ENCODE measurements at regions not wholly inside any gene's neighbourhood (a gene's known extent, or its start where the extent isn't known, plus 50 kb on each side); places are given as distances from the start of the nearest gene placed in this dataset.

- H3K27me3 Mint-ChIP-seq (ENCODE audit: insufficient read depth, unreplicated experiment), result peaks cover 10% of the 10 kb centered on the region
- DNase-seq (ENCODE audit: unreplicated experiment), result no peak
- no peak overlapping the region for H3K4me3 Mint-ChIP-seq (ENCODE audit: unreplicated experiment)
- H3K9me3 Mint-ChIP-seq (ENCODE audit: unreplicated experiment), result peaks cover 18% of the 10 kb centered on the region
- intact Hi-C loops (cut with micrococcal nuclease), result no loop called here
- ChIA-PET CTCF (no interaction called here), POLR2A (no interaction called here)
- no peaks in the 10 kb centered on the region for H3K36me3 Mint-ChIP-seq (ENCODE audit: insufficient read depth, unreplicated experiment)
- no TSS peak for BruUV-seq (replicated peaks)
- TF ChIP-seq, protein P1, sequence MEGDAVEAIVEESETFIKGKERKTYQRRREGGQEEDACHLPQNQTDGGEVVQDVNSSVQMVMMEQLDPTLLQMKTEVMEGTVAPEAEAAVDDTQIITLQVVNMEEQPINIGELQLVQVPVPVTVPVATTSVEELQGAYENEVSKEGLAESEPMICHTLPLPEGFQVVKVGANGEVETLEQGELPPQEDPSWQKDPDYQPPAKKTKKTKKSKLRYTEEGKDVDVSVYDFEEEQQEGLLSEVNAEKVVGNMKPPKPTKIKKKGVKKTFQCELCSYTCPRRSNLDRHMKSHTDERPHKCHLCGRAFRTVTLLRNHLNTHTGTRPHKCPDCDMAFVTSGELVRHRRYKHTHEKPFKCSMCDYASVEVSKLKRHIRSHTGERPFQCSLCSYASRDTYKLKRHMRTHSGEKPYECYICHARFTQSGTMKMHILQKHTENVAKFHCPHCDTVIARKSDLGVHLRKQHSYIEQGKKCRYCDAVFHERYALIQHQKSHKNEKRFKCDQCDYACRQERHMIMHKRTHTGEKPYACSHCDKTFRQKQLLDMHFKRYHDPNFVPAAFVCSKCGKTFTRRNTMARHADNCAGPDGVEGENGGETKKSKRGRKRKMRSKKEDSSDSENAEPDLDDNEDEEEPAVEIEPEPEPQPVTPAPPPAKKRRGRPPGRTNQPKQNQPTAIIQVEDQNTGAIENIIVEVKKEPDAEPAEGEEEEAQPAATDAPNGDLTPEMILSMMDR (IDR thresholded peaks at IDR 0.05; ENCODE audit: unreplicated experiment), result no peak
- no peak overlapping the region for H3K27ac Mint-ChIP-seq (ENCODE audit: low read depth, unreplicated experiment)
- H3K4me1 Mint-ChIP-seq (ENCODE audit: insufficient read depth, unreplicated experiment), result no peaks in the 10 kb centered on the region
Observed at GRCh38 chrX:46306103-46306502, 239.1 kb downstream of the ZNF674 start.

- BruUV-seq (replicated peaks), result no TSS peak
- Mint-ChIP-seq H3K9me3 (ENCODE audit: unreplicated experiment) (peaks cover 18% of the 10 kb centered on the region), H3K27ac (ENCODE audit: low read depth, unreplicated experiment) (no peak overlapping the region), H3K27me3 (ENCODE audit: insufficient read depth, unreplicated experiment) (peaks cover 3% of the 10 kb centered on the region), H3K4me3 (ENCODE audit: unreplicated experiment) (no peak overlapping the region), H3K36me3 (ENCODE audit: insufficient read depth, unreplicated experiment) (no peaks in the 10 kb centered on the region), H3K4me1 (ENCODE audit: insufficient read depth, unreplicated experiment) (no peaks in the 10 kb centered on the region)
- ChIA-PET CTCF (no interaction called here), POLR2A (no interaction called here)
- intact Hi-C loops (cut with micrococcal nuclease), result no loop called here
- TF ChIP-seq, protein P1 (IDR thresholded peaks at IDR 0.05; ENCODE audit: unreplicated experiment), result no peak
- DNase-seq (ENCODE audit: unreplicated experiment), result no peak
Observed at GRCh38 chrX:46305431-46305830, 239.8 kb downstream of the ZNF674 start.

GRCh38 chrX:46301903-46302302, 243.3 kb downstream of the ZNF674 start:
- Mint-ChIP-seq H3K4me3 (ENCODE audit: unreplicated experiment) (no peak overlapping the region), H3K27ac (ENCODE audit: low read depth, unreplicated experiment) (no peak overlapping the region), H3K27me3 (ENCODE audit: insufficient read depth, unreplicated experiment) (no peaks in the 10 kb centered on the region), H3K9me3 (ENCODE audit: unreplicated experiment) (peaks cover 18% of the 10 kb centered on the region), H3K36me3 (ENCODE audit: insufficient read depth, unreplicated experiment) (no peaks in the 10 kb centered on the region), H3K4me1 (ENCODE audit: insufficient read depth, unreplicated experiment) (no peaks in the 10 kb centered on the region)
- TF ChIP-seq, protein P1 (IDR thresholded peaks at IDR 0.05; ENCODE audit: unreplicated experiment), result no peak
- BruUV-seq (replicated peaks), result no TSS peak
- intact Hi-C loops (cut with micrococcal nuclease), result no loop called here
- CTCF ChIA-PET, result interaction anchor here (0.6 kb wide), 1 partner anchor 549 kb away, joined by 3 read pairs; no protein-coding TSS in a partner anchor
- POLR2A ChIA-PET, result interaction anchor here (0.6 kb wide), 1 partner anchor 64 kb away, joined by 4 read pairs; no protein-coding TSS in a partner anchor
- DNase-seq (ENCODE audit: unreplicated experiment), result no peak

DNA sequence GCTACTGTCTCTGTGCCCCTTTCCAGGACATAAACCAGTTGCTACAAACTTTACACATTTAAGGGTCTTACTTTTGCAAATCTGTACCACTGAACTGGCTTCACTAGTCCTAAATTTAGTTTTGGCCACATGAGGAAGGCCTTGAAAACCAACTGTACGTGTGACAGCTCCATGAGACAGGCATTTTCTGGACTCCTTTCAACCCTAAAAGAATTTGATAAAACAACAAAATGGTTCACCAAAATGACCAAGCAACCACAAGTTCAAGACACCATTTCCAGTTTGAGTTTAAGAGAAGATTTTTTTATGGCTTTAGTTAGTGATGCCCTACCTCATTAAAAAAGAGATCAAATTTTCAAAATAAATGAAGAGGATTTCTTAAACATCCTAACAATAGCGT, 246.4 kb downstream of the ZNF674 start:
- Mint-ChIP-seq H3K27ac (ENCODE audit: low read depth, unreplicated experiment) (no peak overlapping the region), H3K4me3 (ENCODE audit: unreplicated experiment) (no peak overlapping the region), H3K36me3 (ENCODE audit: insufficient read depth, unreplicated experiment) (no peaks in the 10 kb centered on the region), H3K4me1 (ENCODE audit: insufficient read depth, unreplicated experiment) (no peaks in the 10 kb centered on the region), H3K9me3 (ENCODE audit: unreplicated experiment) (no peaks in the 10 kb centered on the region), H3K27me3 (ENCODE audit: insufficient read depth, unreplicated experiment) (peaks cover 22% of the 10 kb centered on the region)
- DNase-seq (ENCODE audit: unreplicated experiment), result no peak
- BruUV-seq (replicated peaks), result no TSS peak
- TF ChIP-seq, protein P1 (IDR thresholded peaks at IDR 0.05; ENCODE audit: unreplicated experiment), result no peak
- intact Hi-C loops (cut with micrococcal nuclease), result no loop called here
- ChIA-PET POLR2A (no interaction called here), CTCF (interaction anchor here (0.6 kb wide), 2 partner anchors 223 to 313 kb away, joined by 3 read pairs; no protein-coding TSS in a partner anchor)
